Mesendoderm (in vitro differentiated cells): ENCODE measurements at regions not wholly inside any gene's neighbourhood (a gene's known extent, or its start where the extent isn't known, plus 50 kb on each side); places are given as distances from the start of the nearest gene placed in this dataset.

Source experiments
- DNase-seq: peaks from one replicate; pipeline ENCODE4 v3.0.0; 2013
- H2AK5ac ChIP-seq: 2 replicates; pipeline ENCODE4 v1.6.1; 2013; ENCODE audit warnings: low read length, inconsistent platforms
- H2BK120ac ChIP-seq: 2 replicates; pipeline ENCODE4 v1.6.1; 2013; ENCODE audit warnings: low read depth, mild to moderate bottlenecking, low read length, moderate library complexity, mixed read lengths
- H2BK15ac ChIP-seq: replicated peaks from 2 replicates; pipeline ENCODE4 v1.6.1; 2013; ENCODE audit warnings: low read depth, mild to moderate bottlenecking, moderate library complexity
- H2BK5ac ChIP-seq: 2 replicates; pipeline ENCODE4 v1.6.1; 2013; ENCODE audit warnings: low read length, inconsistent platforms
- H3K18ac ChIP-seq: 2 replicates; pipeline ENCODE4 v1.6.1; 2013; ENCODE audit warnings: mild to moderate bottlenecking, low read length, mixed read lengths
- H3K23ac ChIP-seq: one replicate; pipeline ENCODE4 v1.6.1; 2013; ENCODE audit warnings: low read length
- H3K27ac ChIP-seq: 2 replicates; pipeline ENCODE4 v1.5.1; 2013; ENCODE audit warnings: low read depth, mild to moderate bottlenecking, inconsistent platforms, low read length, moderate library complexity
- H3K27me3 ChIP-seq: 2 replicates; pipeline ENCODE4 v1.6.1; 2013; ENCODE audit warnings: low read length, control low read depth, mild to moderate bottlenecking, inconsistent platforms; ENCODE audit not compliant: insufficient read depth, poor library complexity
- H3K36me3 ChIP-seq: 2 replicates; pipeline ENCODE4 v1.6.1; 2013; ENCODE audit warnings: low read length, inconsistent platforms; ENCODE audit not compliant: control insufficient read depth, insufficient read depth
- H3K4ac ChIP-seq: one replicate; pipeline ENCODE4 v1.6.1; 2013; ENCODE audit warnings: low read depth, mild to moderate bottlenecking, low read length, moderate library complexity
- H3K4me1 ChIP-seq: 2 replicates; pipeline ENCODE4 v1.6.1; 2013; ENCODE audit warnings: low read depth, low read length, inconsistent platforms; ENCODE audit not compliant: control insufficient read depth
- H3K4me2 ChIP-seq: 2 replicates; pipeline ENCODE4 v1.6.1; 2013; ENCODE audit warnings: low read length
- H3K4me3 ChIP-seq: 2 replicates; pipeline ENCODE4 v1.5.1; 2013; ENCODE audit warnings: mild to moderate bottlenecking, low read length
- H3K56ac ChIP-seq: one replicate; pipeline ENCODE4 v1.6.1; 2013; ENCODE audit warnings: low read length
- H3K79me1 ChIP-seq: 2 replicates; pipeline ENCODE4 v1.6.1; 2013; ENCODE audit warnings: low read length, inconsistent platforms
- H3K79me2 ChIP-seq: 2 replicates; pipeline ENCODE4 v1.6.1; 2013; ENCODE audit warnings: mild to moderate bottlenecking, low read length; ENCODE audit not compliant: control insufficient read depth, insufficient read depth
- H3K9ac ChIP-seq: 2 replicates; pipeline ENCODE4 v1.6.1; 2013; ENCODE audit warnings: low read length, inconsistent platforms
- H4K5ac ChIP-seq: one replicate; pipeline ENCODE4 v1.6.1; 2013; ENCODE audit warnings: low read length
- H4K8ac ChIP-seq: one replicate; pipeline ENCODE4 v1.6.1; 2013; ENCODE audit warnings: low read depth, mild to moderate bottlenecking, control low read depth, low read length, moderate library complexity
- WGBS: extraction: QIAGEN DNeasy Blood & Tissue Kit; methylation state at CpG from one replicate; pipeline ENCODE4 v1.1.7; 2013; ENCODE audit warnings: low lambda C conversion rate, missing lambda C conversion rate; ENCODE audit not compliant: insufficient coverage; ENCODE audit errors: extremely low coverage; 5-methylcytosine and 5-hydroxymethylcytosine counted together

DNA sequence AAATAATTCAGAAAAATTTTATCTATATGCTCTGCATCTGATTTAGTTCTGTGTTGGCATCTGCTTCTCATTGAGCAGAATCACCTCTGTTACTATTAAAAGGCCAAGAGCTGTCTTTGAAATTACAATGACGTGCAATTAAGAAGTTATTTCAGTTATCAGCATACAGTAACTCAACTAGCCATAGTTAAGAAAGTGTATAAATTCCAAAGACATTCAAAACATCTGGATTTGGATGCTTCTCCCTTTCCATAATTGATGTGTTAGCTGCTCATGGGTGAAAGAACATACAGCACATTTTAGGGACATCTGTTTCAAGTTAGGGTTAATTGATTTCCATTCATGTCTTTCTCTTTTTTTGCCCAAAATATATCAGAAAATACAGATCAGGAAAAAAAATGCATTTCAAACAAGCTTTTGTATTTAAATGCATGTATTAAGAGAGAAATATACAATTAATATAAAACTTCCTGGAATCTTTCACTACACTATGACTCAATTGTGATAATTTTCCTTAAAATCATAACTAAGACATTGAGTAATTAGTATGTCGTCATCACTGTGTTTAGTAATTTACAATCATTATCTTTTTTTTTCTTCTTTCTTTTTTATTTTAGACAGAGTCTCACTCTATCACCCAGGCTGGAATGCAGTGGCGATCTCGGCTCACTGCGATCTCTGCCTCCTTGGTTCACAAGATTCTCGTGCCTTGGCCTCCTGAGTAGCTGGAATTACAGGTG is 82.7 kb upstream of the MBNL1 start:
- Histone ChIP-seq H4K8ac (no peak overlapping the region), H3K9ac (no peak overlapping the region), H3K36me3 (no peaks in the 10 kb centered on the region), H3K27ac (no peak overlapping the region), H3K18ac (no peak overlapping the region), H3K56ac (no peak overlapping the region), H3K27me3 (no peaks in the 10 kb centered on the region), H4K5ac (no peak overlapping the region), H3K4me3 (no peak overlapping the region), H3K79me2 (no peaks in the 10 kb centered on the region), H2BK5ac (no peak overlapping the region), H3K4me1 (no peaks in the 10 kb centered on the region), H3K4ac (no peak overlapping the region), H2BK120ac (no peak overlapping the region), H2AK5ac (no peak overlapping the region), H2BK15ac (no peak overlapping the region), H3K79me1 (no peaks in the 10 kb centered on the region), H3K23ac (no peak overlapping the region), H3K4me2 (no peak overlapping the region)
- DNase-seq, result no peak
- WGBS, result no CpG with 5 or more reads among the region's 6 CpGs

DNA sequence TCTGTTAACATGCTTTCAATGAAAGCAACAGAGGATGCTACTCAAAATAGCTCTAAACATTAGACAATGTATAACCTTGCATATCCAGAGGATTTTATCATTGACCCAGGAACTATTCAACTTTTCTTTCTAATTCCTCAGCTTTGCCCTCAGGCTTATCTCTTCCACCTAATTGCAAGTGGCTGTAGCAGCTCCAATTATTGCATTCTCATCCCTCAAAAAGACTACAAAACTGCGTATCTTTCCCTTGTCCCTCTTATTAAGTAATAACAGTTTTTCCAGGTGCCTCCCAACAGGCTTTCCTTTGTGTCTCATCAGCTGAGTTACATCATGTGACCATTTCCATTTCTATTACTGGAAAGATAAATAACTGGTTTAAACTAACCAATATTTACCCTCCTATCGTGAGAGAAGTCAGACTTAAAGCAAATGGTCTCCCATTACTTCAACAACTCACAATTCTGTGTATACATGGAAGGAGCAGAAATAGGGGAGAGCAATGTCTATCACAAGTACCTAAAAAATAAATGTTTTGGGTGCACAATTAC is 78.0 kb upstream of the MBNL1 start:
- Histone ChIP-seq H2BK15ac (no peak overlapping the region), H4K5ac (no peak overlapping the region), H3K27me3 (no peaks in the 10 kb centered on the region), H3K4me1 (no peaks in the 10 kb centered on the region), H3K79me2 (no peaks in the 10 kb centered on the region), H3K23ac (no peak overlapping the region), H2AK5ac (no peak overlapping the region), H2BK120ac (no peak overlapping the region), H3K27ac (no peak overlapping the region), H2BK5ac (no peak overlapping the region), H3K4me3 (no peak overlapping the region), H4K8ac (no peak overlapping the region), H3K18ac (no peak overlapping the region), H3K79me1 (no peaks in the 10 kb centered on the region), H3K36me3 (no peaks in the 10 kb centered on the region), H3K4ac (no peak overlapping the region), H3K4me2 (no peak overlapping the region), H3K9ac (no peak overlapping the region), H3K56ac (no peak overlapping the region)
- no CpG with 5 or more reads among the region's 2 CpGs for WGBS
- DNase-seq, result no peak

DNA sequence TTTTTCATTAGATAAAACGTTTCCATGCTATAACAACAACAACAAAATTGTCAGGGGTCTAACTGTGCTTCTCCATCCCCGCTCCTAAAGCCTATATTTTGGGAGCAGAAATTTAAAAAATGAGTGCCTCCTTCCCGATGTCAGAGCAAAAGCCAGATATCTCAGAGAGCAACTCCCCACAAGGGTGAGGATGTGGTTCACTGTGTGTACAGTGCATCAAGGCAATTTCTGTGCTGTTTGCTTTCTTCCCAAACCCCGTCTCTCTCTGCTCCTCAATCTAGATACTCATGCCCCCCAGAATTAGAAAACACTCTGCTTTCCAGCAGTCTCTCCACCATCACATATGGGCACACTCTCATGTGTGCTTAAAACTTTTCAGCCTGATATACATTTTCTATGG is 76.7 kb upstream of the MBNL1 start:
- Histone ChIP-seq H4K5ac (no peak overlapping the region), H2AK5ac (no peak overlapping the region), H3K9ac (no peak overlapping the region), H3K27ac (no peak overlapping the region), H3K23ac (no peak overlapping the region), H2BK15ac (no peak overlapping the region), H2BK120ac (no peak overlapping the region), H3K27me3 (no peaks in the 10 kb centered on the region), H3K4me1 (no peaks in the 10 kb centered on the region), H3K36me3 (no peaks in the 10 kb centered on the region), H3K4me2 (no peak overlapping the region), H3K4ac (no peak overlapping the region), H3K79me1 (no peaks in the 10 kb centered on the region), H4K8ac (no peak overlapping the region), H3K18ac (no peak overlapping the region), H3K56ac (no peak overlapping the region), H2BK5ac (no peak overlapping the region), H3K79me2 (no peaks in the 10 kb centered on the region), H3K4me3 (no peak overlapping the region)
- no peak for DNase-seq
- WGBS, result no CpG with 5 or more reads among the region's 4 CpGs

DNA sequence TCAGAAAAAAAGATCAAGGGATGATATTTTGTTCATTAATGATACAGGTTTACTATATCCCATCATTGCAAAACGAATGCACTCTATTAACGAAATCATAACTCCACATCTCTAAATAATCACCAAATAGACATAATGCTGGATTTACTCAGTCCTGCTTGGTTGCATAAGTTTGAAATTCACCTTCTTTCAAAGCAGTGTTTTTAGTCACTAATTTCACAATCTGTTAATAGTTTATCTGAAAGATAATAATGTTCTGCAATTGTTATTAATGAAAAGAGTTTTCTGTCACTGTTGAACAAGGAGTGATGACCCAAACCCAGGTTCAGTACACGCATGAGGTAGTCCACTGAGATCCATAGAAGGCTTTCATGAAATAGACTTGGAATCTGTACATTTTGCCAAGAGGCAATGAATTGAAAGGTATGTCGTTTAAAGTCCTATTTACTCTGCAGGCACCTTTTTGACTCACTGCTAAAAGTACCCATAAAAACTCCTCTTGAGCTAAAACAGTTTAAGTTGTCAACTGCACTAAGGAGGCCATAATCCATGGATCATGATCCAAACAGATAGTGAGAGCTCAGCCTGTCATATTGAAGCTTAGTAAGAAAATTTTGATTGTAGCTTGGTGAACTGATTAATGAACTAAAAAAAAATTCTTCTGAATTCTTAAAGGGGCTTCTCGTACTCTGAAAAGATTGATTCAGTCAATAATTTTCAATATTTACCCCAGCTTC is 75.6 kb upstream of the MBNL1 start:
- no peak overlapping the region for H3K27ac ChIP-seq
- WGBS, result 100% methylated on average over 2 of the region's 5 CpGs

GRCh38 chr3:152193673-152194267 is 75.0 kb upstream of the MBNL1 start:
- DNase-seq, result no peak
- H3K79me2 ChIP-seq, result no peaks in the 10 kb centered on the region
- no peak overlapping the region for H3K27ac ChIP-seq
- no peak overlapping the region for H3K56ac ChIP-seq
- H3K4ac ChIP-seq, result no peak overlapping the region
- no peak overlapping the region for H2BK120ac ChIP-seq
- no peak overlapping the region for H2BK5ac ChIP-seq
- H3K36me3 ChIP-seq, result no peaks in the 10 kb centered on the region
- WGBS, result no CpG with 5 or more reads among the region's 16 CpGs
- no peak overlapping the region for H2AK5ac ChIP-seq
- H3K79me1 ChIP-seq, result no peaks in the 10 kb centered on the region
- H3K4me1 ChIP-seq, result no peaks in the 10 kb centered on the region
- H3K27me3 ChIP-seq, result no peaks in the 10 kb centered on the region
- H4K5ac ChIP-seq, result no peak overlapping the region
- no peak overlapping the region for H3K9ac ChIP-seq
- H3K18ac ChIP-seq, result no peak overlapping the region
- no peak overlapping the region for H3K4me3 ChIP-seq
- no peak overlapping the region for H2BK15ac ChIP-seq
- no peak overlapping the region for H3K4me2 ChIP-seq
- no peak overlapping the region for H4K8ac ChIP-seq
- no peak overlapping the region for H3K23ac ChIP-seq

More for the DNA sequence above, 75.6 kb upstream of the MBNL1 start:
- no peak overlapping the region for H4K5ac ChIP-seq
- no peak overlapping the region for H2AK5ac ChIP-seq
- DNase-seq, result no peak
- no peak overlapping the region for H3K4ac ChIP-seq
- H2BK15ac ChIP-seq, result no peak overlapping the region
- no peaks in the 10 kb centered on the region for H3K79me2 ChIP-seq
- H2BK120ac ChIP-seq, result no peak overlapping the region
- no peak overlapping the region for H3K9ac ChIP-seq
- H4K8ac ChIP-seq, result no peak overlapping the region
- H3K4me3 ChIP-seq, result no peak overlapping the region
- H3K23ac ChIP-seq, result no peak overlapping the region
- no peaks in the 10 kb centered on the region for H3K4me1 ChIP-seq
- no peak overlapping the region for H2BK5ac ChIP-seq
- no peaks in the 10 kb centered on the region for H3K27me3 ChIP-seq
- no peaks in the 10 kb centered on the region for H3K36me3 ChIP-seq
- H3K18ac ChIP-seq, result no peak overlapping the region
- H3K56ac ChIP-seq, result no peak overlapping the region
- no peak overlapping the region for H3K4me2 ChIP-seq
- H3K79me1 ChIP-seq, result no peaks in the 10 kb centered on the region
